Hepatocyte (in vitro differentiated cells): ENCODE measurements at regions not wholly inside any gene's neighbourhood (a gene's known extent, or its start where the extent isn't known, plus 50 kb on each side); places are given as distances from the start of the nearest gene placed in this dataset.
"Not testable (repeated sequence)": the region's sequence is repeated elsewhere in the genome, so short reads cannot be mapped to it uniquely, and the experiment has no call there.

Experiments
- DNase-seq: peaks from one replicate; pipeline ENCODE4 v3.0.0-alpha.2; 2016; ENCODE audit warnings: low spot score
- H2AFZ ChIP-seq: fragments of 200-600 bp; sonication (generic); 2 replicates; pipeline ENCODE4 v1.6.0; 2016; ENCODE audit warnings: antibody characterized with exemption, mild to moderate bottlenecking
- H3K27ac ChIP-seq: fragments of 200-600 bp; sonication (generic); 2 replicates; pipeline ENCODE4 v1.5.1; 2016; ENCODE audit warnings: mild to moderate bottlenecking
- H3K27me3 ChIP-seq: fragments of 200-600 bp; sonication (generic); 2 replicates; pipeline ENCODE4 v1.6.1; 2016
- H3K36me3 ChIP-seq: fragments of 200-600 bp; sonication (generic); replicated peaks from 2 replicates; pipeline ENCODE4 v1.5.1; 2016; ENCODE audit warnings: low read depth; ENCODE audit not compliant: insufficient read depth
- H3K4me1 ChIP-seq: fragments of 200-600 bp; sonication (generic); 2 replicates; pipeline ENCODE4 v1.5.1; 2016; ENCODE audit warnings: mild to moderate bottlenecking, moderate library complexity; ENCODE audit not compliant: insufficient read depth
- H3K4me2 ChIP-seq: fragments of 200-600 bp; sonication (generic); 2 replicates; pipeline ENCODE4 v1.6.0; 2016
- H3K4me3 ChIP-seq: fragments of 200-600 bp; sonication (generic); 2 replicates; pipeline ENCODE4 v1.5.1; 2016; ENCODE audit warnings: mild to moderate bottlenecking
- H3K79me2 ChIP-seq: fragments of 200-600 bp; sonication (generic); 2 replicates; pipeline ENCODE4 v1.6.0; 2017; ENCODE audit warnings: mild to moderate bottlenecking
- H3K9me2 ChIP-seq: fragments of 200-600 bp; sonication (generic); replicated peaks from 2 replicates; pipeline ENCODE4 v1.6.0; 2017; ENCODE audit warnings: mild to moderate bottlenecking; ENCODE audit not compliant: insufficient read depth
- H3K9me3 ChIP-seq: fragments of 200-600 bp; sonication (generic); 2 replicates; pipeline ENCODE4 v1.5.1; 2016; ENCODE audit warnings: low read depth, mild to moderate bottlenecking
- H4K20me1 ChIP-seq: fragments of 200-600 bp; sonication (generic); 2 replicates; pipeline ENCODE4 v1.6.0; 2016; ENCODE audit warnings: mild to moderate bottlenecking; ENCODE audit not compliant: insufficient read depth, poor library complexity, severe bottlenecking
- CTCF ChIP-seq: fragments of 200-600 bp; sonication (generic); IDR thresholded peaks from 2 replicates; pipeline ENCODE4 v1.5.1; 2016; ENCODE audit warnings: antibody characterized with exemption, mild to moderate bottlenecking; ENCODE audit not compliant: poor library complexity
- EZH2 ChIP-seq: fragments of 200-600 bp; sonication (generic); IDR thresholded peaks from 2 replicates; pipeline ENCODE4 v1.6.1; 2016; ENCODE audit warnings: antibody characterized with exemption, mild to moderate bottlenecking, borderline replicate concordance
- EZH2phosphoT487 ChIP-seq: fragments of 200-600 bp; sonication (generic); IDR thresholded peaks from one replicate; pipeline ENCODE4 v1.6.1; 2018; ENCODE audit warnings: antibody characterized with exemption, mild to moderate bottlenecking, low read depth, moderate library complexity; ENCODE audit not compliant: unreplicated experiment, severe bottlenecking
- WGBS: methylation state at CpG from one replicate; pipeline ENCODE4 v1.1.6; 2016; ENCODE audit warnings: low lambda C conversion rate; ENCODE audit errors: missing lambda C conversion rate; 5-methylcytosine and 5-hydroxymethylcytosine counted together

GRCh38 chr7:66558660-66559465, 69.8 kb upstream of the KCTD7 start:
- H2AFZ ChIP-seq: no peak overlapping the region

GRCh38 chr7:66564045-66564444, 64.6 kb upstream of the KCTD7 start:
- H3K9me2 ChIP-seq: no peaks in the 10 kb centered on the region
- DNase-seq: no peak
- no peak overlapping the region for H3K4me3 ChIP-seq
- peaks cover 12% of the 10 kb centered on the region for H4K20me1 ChIP-seq
- H3K36me3 ChIP-seq: no peaks in the 10 kb centered on the region
- 97% methylated on average over 7 of the region's 7 CpGs for WGBS
- no peak overlapping the region for H3K4me2 ChIP-seq
- no peaks in the 10 kb centered on the region for H3K27me3 ChIP-seq
- H3K9me3 ChIP-seq: no peaks in the 10 kb centered on the region
- H3K4me1 ChIP-seq: peaks cover 6% of the 10 kb centered on the region
- no peak overlapping the region for H2AFZ ChIP-seq
- H3K27ac ChIP-seq: no peak overlapping the region
- no peak for TF ChIP-seq CTCF
- TF ChIP-seq EZH2phosphoT487: no peak
- no peak for TF ChIP-seq EZH2
- peaks cover 89% of the 10 kb centered on the region for H3K79me2 ChIP-seq

More at GRCh38 chr7:66558660-66559465, 69.8 kb upstream of the KCTD7 start:
- DNase-seq: no peak
- Histone ChIP-seq H3K9me3 (no peaks in the 10 kb centered on the region), H3K4me3 (no peak overlapping the region), H3K27ac (no peak overlapping the region), H3K9me2 (no peaks in the 10 kb centered on the region), H4K20me1 (peaks cover 9% of the 10 kb centered on the region), H3K4me2 (no peak overlapping the region), H3K36me3 (no peaks in the 10 kb centered on the region), H3K4me1 (peaks cover 5% of the 10 kb centered on the region), H3K27me3 (no peaks in the 10 kb centered on the region), H3K79me2 (peaks cover 50% of the 10 kb centered on the region)
- TF ChIP-seq CTCF (no peak), EZH2 (no peak), EZH2phosphoT487 (no peak)
- 88% methylated on average over 17 of the region's 17 CpGs for WGBS

- H3K27ac ChIP-seq, H2AFZ ChIP-seq, H3K4me2 ChIP-seq, H3K36me3 ChIP-seq, H3K9me3 ChIP-seq, H3K27me3 ChIP-seq, DNase-seq, H3K4me3 ChIP-seq, H3K9me2 ChIP-seq, H3K4me1 ChIP-seq: not testable (repeated sequence)
- peaks cover 95% of the 10 kb centered on the region for H3K79me2 ChIP-seq
- H4K20me1 ChIP-seq: peaks cover 21% of the 10 kb centered on the region
- 77% methylated on average over 1 of the region's 1 CpG for WGBS
Observed at GRCh38 chr7:66570179-66570578, 58.5 kb upstream of the KCTD7 start.

- Histone ChIP-seq H3K27ac (no peak overlapping the region), H3K4me1 (peaks cover 7% of the 10 kb centered on the region), H3K9me2 (no peaks in the 10 kb centered on the region), H3K36me3 (no peaks in the 10 kb centered on the region), H2AFZ (no peak overlapping the region), H3K4me3 (no peak overlapping the region), H3K4me2 (no peak overlapping the region), H3K79me2 (peaks cover 95% of the 10 kb centered on the region), H3K9me3 (no peaks in the 10 kb centered on the region), H4K20me1 (peaks cover 17% of the 10 kb centered on the region), H3K27me3 (no peaks in the 10 kb centered on the region)
- TF ChIP-seq EZH2: no peak
- no peak for TF ChIP-seq EZH2phosphoT487
- DNase-seq: no peak
Observed at GRCh38 chr7:66571568-66571967, 57.1 kb upstream of the KCTD7 start.

GRCh38 chr7:66573782-66574495, 54.7 kb upstream of the KCTD7 start:
- H3K9me2 ChIP-seq, H3K27me3 ChIP-seq, H3K9me3 ChIP-seq, H3K36me3 ChIP-seq, H2AFZ ChIP-seq, H3K4me1 ChIP-seq, H3K4me3 ChIP-seq, H3K27ac ChIP-seq, DNase-seq, H3K4me2 ChIP-seq: not testable (repeated sequence)
- Histone ChIP-seq H3K79me2 (peaks cover 95% of the 10 kb centered on the region), H4K20me1 (peaks cover 38% of the 10 kb centered on the region)
- WGBS: 84% methylated on average over 9 of the region's 9 CpGs

- H3K4me2 ChIP-seq, DNase-seq, H3K27me3 ChIP-seq, H3K36me3 ChIP-seq, H3K9me3 ChIP-seq, H3K4me1 ChIP-seq, H3K4me3 ChIP-seq, H2AFZ ChIP-seq, H3K9me2 ChIP-seq: not testable (repeated sequence)
- Histone ChIP-seq H3K27ac (peak overlapping the region; percentile 10), H4K20me1 (peaks cover 46% of the 10 kb centered on the region), H3K79me2 (peaks cover 95% of the 10 kb centered on the region)
- WGBS: 85% methylated on average over 5 of the region's 5 CpGs
Observed at GRCh38 chr7:66574768-66575167, 53.9 kb upstream of the KCTD7 start.
